ENCODE measurements at regions not wholly inside any gene's neighbourhood (a gene's known extent, or its start where the extent isn't known, plus 50 kb on each side); places are given as distances from the start of the nearest gene placed in this dataset.

GRCh38 chr2:163878718-163879117 is 142.9 kb upstream of the FIGN start:
- Histone ChIP-seq H3K9me2 (no peaks in the 10 kb centered on the region), H3K4me1 (ENCODE audit: control insufficient read depth in 1 of 2, insufficient read depth in 2 of 2, low read depth in 1 of 2, low read length in 1 of 2) (no peaks in the 10 kb centered on the region), H3K27me3 (ENCODE audit: insufficient read depth) (no peaks in the 10 kb centered on the region), H3K4me2 (no peak overlapping the region), H3K4me3 (ENCODE audit: low read depth in 2 of 2, low read length in 1 of 2) (no peak overlapping the region; a peak in 1 of 4 replicates), H3F3A (replicated peaks; ENCODE audit: insufficient read depth) (no peaks in the 10 kb centered on the region), H3K9ac (no peak overlapping the region), H3K27ac (ENCODE audit: low read depth in 2 of 2, low read length in 1 of 2) (no peak overlapping the region), H4K20me1 (ENCODE audit: insufficient read depth) (no peaks in the 10 kb centered on the region), H2AFZ (ENCODE audit: low read depth) (no peak overlapping the region), H3K79me2 (ENCODE audit: insufficient read depth) (no peaks in the 10 kb centered on the region), H3K9me3 (no peaks in the 10 kb centered on the region), H3K36me3 (replicated peaks in 1 of 2; ENCODE audit: control insufficient read depth in 1 of 2, insufficient read depth in 2 of 2, low read length in 1 of 2) (no peaks in the 10 kb centered on the region)
- 68% methylated on average over 4 of the region's 4 CpGs for WGBS (ENCODE audit: low lambda C conversion rate)
- TF ChIP-seq SMC3 (IDR thresholded peaks at IDR 0.05; ENCODE audit: low read depth, low read length) = peak; percentile 37; the same call in 1 of the 2 replicates
- peak; percentile 66 for TF ChIP-seq RAD21 (IDR thresholded peaks at IDR 0.05; ENCODE audit: low read length)
- TF ChIP-seq CTCF (IDR thresholded peaks at IDR 0.05) = peak; percentile 69
- no peak for TF ChIP-seq EZH2phosphoT487 (IDR thresholded peaks at IDR 0.05; ENCODE audit: borderline replicate concordance, low read depth)
- no peak for TF ChIP-seq FOXM1 (IDR thresholded peaks at IDR 0.05; ENCODE audit: low read depth)
- no peak for TF ChIP-seq NFIC (IDR thresholded peaks at IDR 0.05; ENCODE audit: borderline replicate concordance)
- no peak for TF ChIP-seq REST (IDR thresholded peaks at IDR 0.05; ENCODE audit: low read depth, low read length)
- CTCF ChIA-PET = interaction anchor here (0.5 to 1.2 kb wide), 7 partner anchors 9 to 600 kb away, joined by 3 to 7 read pairs (median 3); no protein-coding TSS in a partner anchor
- DNase-seq = peak; percentile 21
- POLR2A ChIA-PET = no interaction called here

GRCh38 chr2:163877316-163877715 is 141.5 kb upstream of the FIGN start:
- 44% methylated on average over 3 of the region's 3 CpGs for WGBS (ENCODE audit: low lambda C conversion rate)
- no peaks in the 10 kb centered on the region for H3K4me1 ChIP-seq (ENCODE audit: control insufficient read depth in 1 of 2, insufficient read depth in 2 of 2, low read depth in 1 of 2, low read length in 1 of 2)
- ChIA-PET CTCF (interaction anchor here (1.0 kb wide), 1 partner anchor 686 kb away, joined by 3 read pairs; no protein-coding TSS in a partner anchor), POLR2A (no interaction called here)
- no peak overlapping the region for H3K9ac ChIP-seq
- H3K9me3 ChIP-seq = no peaks in the 10 kb centered on the region
- no peak for TF ChIP-seq EP300 (IDR thresholded peaks at IDR 0.05; ENCODE audit: borderline replicate concordance in 1 of 2, low read depth in 1 of 2, low read length in 1 of 2)
- no peak for TF ChIP-seq REST (IDR thresholded peaks at IDR 0.05; ENCODE audit: low read depth, low read length)
- TF ChIP-seq TEAD4 (IDR thresholded peaks at IDR 0.05; ENCODE audit: borderline replicate concordance, insufficient read depth) = no peak
- TF ChIP-seq RXRA (IDR thresholded peaks at IDR 0.05; ENCODE audit: borderline replicate concordance, low read depth) = no peak
- TF ChIP-seq YY1 (IDR thresholded peaks at IDR 0.05; ENCODE audit: low read depth) = no peak
- TF ChIP-seq MXI1 (IDR thresholded peaks at IDR 0.05; ENCODE audit: low read depth, low read length) = no peak
- no peak for TF ChIP-seq PBX3 (IDR thresholded peaks at IDR 0.05)
- TF ChIP-seq NFIC (IDR thresholded peaks at IDR 0.05; ENCODE audit: borderline replicate concordance) = no peak
- TF ChIP-seq GATA2 (CRISPR knock-in tag; IDR thresholded peaks at IDR 0.05) = no peak
- no peak for TF ChIP-seq FOSL2 (IDR thresholded peaks at IDR 0.05; ENCODE audit: borderline replicate concordance, low read depth)
- no peak for TF ChIP-seq RCOR1 (IDR thresholded peaks at IDR 0.05; ENCODE audit: low read length)
- no peak for TF ChIP-seq ELF1 (IDR thresholded peaks at IDR 0.05)
- no peak for DNase-seq
- H3F3A ChIP-seq (replicated peaks; ENCODE audit: insufficient read depth) = no peaks in the 10 kb centered on the region
- peak overlapping the region; percentile 9; the same call in 1 of the 2 replicates for H2AFZ ChIP-seq (ENCODE audit: low read depth)
- peak overlapping the region in 1 of 2 experiments; percentile 43; a peak in 1 of 4 replicates for H3K27ac ChIP-seq (ENCODE audit: low read depth in 2 of 2, low read length in 1 of 2)
- no peaks in the 10 kb centered on the region for H3K79me2 ChIP-seq (ENCODE audit: insufficient read depth)
- no peaks in the 10 kb centered on the region for H3K9me2 ChIP-seq
- H3K36me3 ChIP-seq (replicated peaks in 1 of 2; ENCODE audit: control insufficient read depth in 1 of 2, insufficient read depth in 2 of 2, low read length in 1 of 2) = no peaks in the 10 kb centered on the region
- H4K20me1 ChIP-seq (ENCODE audit: insufficient read depth) = no peaks in the 10 kb centered on the region
- H3K4me3 ChIP-seq (ENCODE audit: low read depth in 2 of 2, low read length in 1 of 2) = no peak overlapping the region
- H3K4me2 ChIP-seq = no peak overlapping the region
- no peaks in the 10 kb centered on the region for H3K27me3 ChIP-seq (ENCODE audit: insufficient read depth)

Measured in SK-N-SH (cell line).